HEK293T (cell line): ENCODE measurements at regions not wholly inside any gene's neighbourhood (a gene's known extent, or its start where the extent isn't known, plus 50 kb on each side); places are given as distances from the start of the nearest gene placed in this dataset.

Source experiments
- CTCF ChIA-PET: fragments of 350-600 bp; formaldehyde crosslinking; extraction: SDS; loops from one replicate; lab custom pipeline; 2021; ENCODE audit warnings: antibody characterized with exemption, inconsistent platforms; lab: Yijun Ruan, JAX
- POLR2A ChIA-PET: fragments of 350-600 bp; formaldehyde crosslinking; extraction: SDS; loops from one replicate; lab custom pipeline; 2020; ENCODE audit warnings: antibody characterized with exemption, inconsistent platforms; lab: Yijun Ruan, JAX
- DNase-seq: peaks from one replicate; pipeline ENCODE4 v3.0.0; 2012; ENCODE audit warnings: mixed read lengths; ENCODE audit errors: extremely low spot score
- ARNT ChIP-seq: fragments of 450-650 bp; IDR thresholded peaks from 2 replicates; pipeline ENCODE4 v1.6.1; 2017; ENCODE audit warnings: mild to moderate bottlenecking
- BHLHE40 ChIP-seq: fragments of 450-650 bp; IDR thresholded peaks from 2 replicates; pipeline ENCODE4 v1.6.1; 2016; ENCODE audit warnings: mild to moderate bottlenecking, moderate library complexity, borderline replicate concordance
- CTBP1 ChIP-seq: fragments of 450-650 bp; IDR thresholded peaks from 2 replicates; pipeline ENCODE4 v1.6.1; 2016; ENCODE audit warnings: borderline replicate concordance
- ELF4 ChIP-seq: fragments of 450-650 bp; IDR thresholded peaks from 2 replicates; pipeline ENCODE4 v1.6.1; 2017; ENCODE audit warnings: antibody characterized with exemption
- FOXA1 ChIP-seq: fragments of 450-650 bp; IDR thresholded peaks from 2 replicates; pipeline ENCODE4 v1.6.1; 2016; ENCODE audit warnings: mild to moderate bottlenecking
- FOXK2 ChIP-seq: fragments of 450-650 bp; IDR thresholded peaks from 2 replicates; pipeline ENCODE4 v1.6.1; 2016; ENCODE audit warnings: mild to moderate bottlenecking
- FOXM1 ChIP-seq: fragments of 450-650 bp; IDR thresholded peaks from 2 replicates; pipeline ENCODE4 v1.6.1; 2017; ENCODE audit warnings: mild to moderate bottlenecking, borderline replicate concordance
- HDGF ChIP-seq: fragments of 450-650 bp; IDR thresholded peaks from 2 replicates; pipeline ENCODE4 v1.6.1; 2017; ENCODE audit warnings: antibody characterized with exemption, borderline replicate concordance
- L3MBTL2 ChIP-seq: fragments of 450-650 bp; conservative IDR thresholded peaks from 2 replicates; pipeline ENCODE4 v1.6.1; 2016; ENCODE audit warnings: mild to moderate bottlenecking
- LEF1 ChIP-seq: fragments of 450-650 bp; IDR thresholded peaks from 2 replicates; pipeline ENCODE4 v1.6.1; 2017; ENCODE audit warnings: mild to moderate bottlenecking, borderline replicate concordance
- NFRKB ChIP-seq: fragments of 450-650 bp; IDR thresholded peaks from 2 replicates; pipeline ENCODE4 v1.6.1; 2016; ENCODE audit warnings: mild to moderate bottlenecking, moderate library complexity
- PKNOX1 ChIP-seq: fragments of 450-650 bp; IDR thresholded peaks from 2 replicates; pipeline ENCODE4 v1.6.1; 2016
- SP1 ChIP-seq: fragments of 450-650 bp; IDR thresholded peaks from 2 replicates; pipeline ENCODE4 v1.6.1; 2017
- SUZ12 ChIP-seq: fragments of 450-650 bp; IDR thresholded peaks from 2 replicates; pipeline ENCODE4 v1.6.1; 2016; ENCODE audit warnings: mild to moderate bottlenecking
- TARDBP ChIP-seq: fragments of 450-650 bp; IDR thresholded peaks from 2 replicates; pipeline ENCODE4 v1.6.1; 2016
- ZNF384 ChIP-seq: fragments of 450-650 bp; IDR thresholded peaks from 2 replicates; pipeline ENCODE4 v1.6.1; 2016

- no peak for DNase-seq
- ChIA-PET CTCF (no interaction called here), POLR2A (no interaction called here)
- TF ChIP-seq PKNOX1 (no peak), ZNF384 (no peak), FOXM1 (no peak), HDGF (no peak), SUZ12 (no peak), ELF4 (no peak), ARNT (no peak), TARDBP (no peak)
Measured at GRCh38 chr12:92550254-92550653, 152.5 kb upstream of the PLEKHG7 start.

GRCh38 chr12:92549516-92549915 is 153.3 kb upstream of the PLEKHG7 start:
- CTCF ChIA-PET: no interaction called here

GRCh38 chr12:92547906-92548305 is 154.9 kb upstream of the PLEKHG7 start:
- ChIA-PET CTCF (no interaction called here), POLR2A (interaction anchor here (1.4 kb wide), 1 partner anchor 402 kb away, joined by 3 read pairs; the partner anchor contains the start of gene BTG1)
- TF ChIP-seq LEF1: no peak
- no peak for TF ChIP-seq FOXK2
- TF ChIP-seq CTBP1: no peak
- no peak for TF ChIP-seq NFRKB
- no peak for TF ChIP-seq FOXA1
- no peak for TF ChIP-seq SP1
- no peak for TF ChIP-seq FOXM1
- TF ChIP-seq ZNF384: no peak
- no peak for TF ChIP-seq PKNOX1
- TF ChIP-seq BHLHE40: no peak
- no peak for TF ChIP-seq L3MBTL2
- no peak for TF ChIP-seq HDGF
- TF ChIP-seq ELF4: no peak
- TF ChIP-seq TARDBP: no peak
- TF ChIP-seq ARNT: no peak
- no peak for TF ChIP-seq SUZ12
- no peak for DNase-seq

More at GRCh38 chr12:92549516-92549915, 153.3 kb upstream of the PLEKHG7 start:
- POLR2A ChIA-PET: no interaction called here
- no peak for DNase-seq
- TF ChIP-seq PKNOX1 (no peak), SUZ12 (no peak), FOXA1 (no peak), ZNF384 (no peak), NFRKB (no peak), FOXK2 (no peak), HDGF (no peak), LEF1 (no peak), ARNT (no peak), BHLHE40 (no peak), CTBP1 (no peak), TARDBP (no peak), SP1 (no peak), L3MBTL2 (no peak), ELF4 (no peak), FOXM1 (no peak)

GRCh38 chr12:92547420-92547819 is 155.4 kb upstream of the PLEKHG7 start:
- no peak for DNase-seq
- CTCF ChIA-PET: no interaction called here
- POLR2A ChIA-PET: interaction anchor here (1.4 kb wide), 1 partner anchor 402 kb away, joined by 3 read pairs; the partner anchor contains the start of gene BTG1
- TF ChIP-seq ZNF384 (no peak), SUZ12 (no peak), NFRKB (no peak), FOXK2 (no peak), PKNOX1 (no peak), L3MBTL2 (no peak), FOXM1 (no peak), ELF4 (no peak), BHLHE40 (no peak), LEF1 (no peak), HDGF (no peak), SP1 (no peak), ARNT (no peak), CTBP1 (no peak), FOXA1 (no peak)

- ChIA-PET POLR2A (no interaction called here), CTCF (no interaction called here)
- DNase-seq: no peak
- TF ChIP-seq ZNF384 (no peak), ELF4 (no peak), FOXK2 (no peak), SP1 (no peak), SUZ12 (no peak), FOXM1 (no peak), BHLHE40 (no peak), CTBP1 (no peak), L3MBTL2 (no peak), LEF1 (no peak), HDGF (no peak), ARNT (no peak), PKNOX1 (no peak), FOXA1 (no peak), TARDBP (no peak), NFRKB (no peak)
Measured at GRCh38 chr12:92546635-92547348, 156.0 kb upstream of the PLEKHG7 start.
